ENCODE measurements at regions not wholly inside any gene's neighbourhood (a gene's known extent, or its start where the extent isn't known, plus 50 kb on each side); places are given as distances from the start of the nearest gene placed in this dataset.

DNA sequence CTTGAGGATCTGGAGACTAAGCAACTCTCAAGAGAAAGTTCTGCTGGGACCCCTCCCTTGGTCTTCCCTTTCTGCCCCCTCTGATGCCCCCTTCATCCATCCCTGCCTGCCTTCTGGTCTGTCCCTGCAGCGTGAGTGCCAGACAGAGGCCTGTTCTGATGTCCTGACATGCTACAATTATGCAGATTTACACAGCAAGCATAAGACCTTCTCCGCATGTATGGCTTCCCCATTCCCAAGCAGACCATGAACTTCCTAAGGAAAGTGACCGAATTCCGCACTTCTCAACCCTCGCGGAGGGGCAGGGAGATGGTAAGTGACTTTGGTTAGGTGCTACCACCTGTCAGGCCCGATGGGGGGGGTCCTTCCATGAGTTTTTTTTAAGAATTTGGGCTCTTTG, 150.1 kb upstream of the SDK2 start:
- no peak for TF ChIP-seq POLR2AphosphoS5 (IDR thresholded peaks at IDR 0.05; ENCODE audit: low read depth, low read length)
- TF ChIP-seq, protein P1, sequence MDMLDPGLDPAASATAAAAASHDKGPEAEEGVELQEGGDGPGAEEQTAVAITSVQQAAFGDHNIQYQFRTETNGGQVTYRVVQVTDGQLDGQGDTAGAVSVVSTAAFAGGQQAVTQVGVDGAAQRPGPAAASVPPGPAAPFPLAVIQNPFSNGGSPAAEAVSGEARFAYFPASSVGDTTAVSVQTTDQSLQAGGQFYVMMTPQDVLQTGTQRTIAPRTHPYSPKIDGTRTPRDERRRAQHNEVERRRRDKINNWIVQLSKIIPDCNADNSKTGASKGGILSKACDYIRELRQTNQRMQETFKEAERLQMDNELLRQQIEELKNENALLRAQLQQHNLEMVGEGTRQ (IDR thresholded peaks at IDR 0.05; ENCODE audit: low read length): no peak
